Endodermal cell (in vitro differentiated cells): ENCODE measurements at regions not wholly inside any gene's neighbourhood (a gene's known extent, or its start where the extent isn't known, plus 50 kb on each side); places are given as distances from the start of the nearest gene placed in this dataset.

Source experiments
- DNase-seq: peaks from one replicate; pipeline ENCODE4 v3.0.0-alpha.2; 2017
- H3K27ac ChIP-seq: 2 replicates; pipeline ENCODE4 v1.5.1; 2013; ENCODE audit warnings: mild to moderate bottlenecking, low read depth, low read length, moderate library complexity
- H3K27me3 ChIP-seq: 2 replicates; pipeline ENCODE4 v1.6.1; 2013; ENCODE audit warnings: mild to moderate bottlenecking, low read length, moderate library complexity; ENCODE audit not compliant: insufficient read depth, control insufficient read depth, poor library complexity, severe bottlenecking
- H3K36me3 ChIP-seq: 2 replicates; pipeline ENCODE4 v1.7.0; 2013; ENCODE audit warnings: mild to moderate bottlenecking, low read length, moderate library complexity; ENCODE audit not compliant: control insufficient read depth, insufficient read depth
- H3K4me1 ChIP-seq: one replicate; pipeline ENCODE4 v1.7.0; 2013; ENCODE audit warnings: low read length; ENCODE audit not compliant: control insufficient read depth, insufficient read depth
- H3K4me3 ChIP-seq: 2 replicates; pipeline ENCODE4 v1.5.1; 2013; ENCODE audit warnings: mild to moderate bottlenecking, low read length, moderate library complexity
- H3K9ac ChIP-seq: 2 replicates; pipeline ENCODE4 v1.6.1; 2013; ENCODE audit warnings: mild to moderate bottlenecking, low read length, moderate library complexity; ENCODE audit not compliant: poor library complexity, severe bottlenecking; ENCODE audit errors: extremely low read depth
- H3K9me3 ChIP-seq: 2 replicates; pipeline ENCODE4 v1.6.1; 2013; ENCODE audit warnings: mild to moderate bottlenecking, low read length, moderate library complexity; ENCODE audit not compliant: control insufficient read depth
- H3K27ac Mint-ChIP-seq: 2 replicates; pipeline ENCODE4 v1.8.0; 2020; ENCODE audit warnings: mixed read lengths
- H3K27me3 Mint-ChIP-seq: 2 replicates; pipeline ENCODE4 v1.8.0; 2021; ENCODE audit warnings: mild to moderate bottlenecking, mixed read lengths; ENCODE audit not compliant: insufficient read depth
- H3K36me3 Mint-ChIP-seq: 2 replicates; pipeline ENCODE4 v1.8.0; 2020; ENCODE audit warnings: low read depth, mixed read lengths
- H3K4me1 Mint-ChIP-seq: 2 replicates; pipeline ENCODE4 v1.8.0; 2020; ENCODE audit warnings: mixed read lengths
- H3K4me3 Mint-ChIP-seq: 2 replicates; pipeline ENCODE4 v1.8.0; 2020; ENCODE audit warnings: mild to moderate bottlenecking, moderate library complexity, mixed read lengths
- H3K9me3 Mint-ChIP-seq: 2 replicates; pipeline ENCODE4 v1.8.0; 2020; ENCODE audit warnings: mild to moderate bottlenecking, mixed read lengths
- WGBS, 2 experiments: methylation state at CpG; one replicate each; pipeline versions ENCODE4 v1.1.5 to v1.1.7; 2013; ENCODE audit warnings: missing lambda C conversion rate in 2 of 2, mixed read lengths in 1 of 2; ENCODE audit not compliant: insufficient coverage in 1 of 2, insufficient read length in 1 of 2; 5-methylcytosine and 5-hydroxymethylcytosine counted together
- TF ChIP-seq, protein P1 (sequence below): fragments of 200-600 bp; sonication (generic); conservative IDR thresholded peaks from 2 replicates; pipeline ENCODE4 v1.5.0; 2021; ENCODE audit warnings: antibody characterized with exemption, mild to moderate bottlenecking

DNA sequence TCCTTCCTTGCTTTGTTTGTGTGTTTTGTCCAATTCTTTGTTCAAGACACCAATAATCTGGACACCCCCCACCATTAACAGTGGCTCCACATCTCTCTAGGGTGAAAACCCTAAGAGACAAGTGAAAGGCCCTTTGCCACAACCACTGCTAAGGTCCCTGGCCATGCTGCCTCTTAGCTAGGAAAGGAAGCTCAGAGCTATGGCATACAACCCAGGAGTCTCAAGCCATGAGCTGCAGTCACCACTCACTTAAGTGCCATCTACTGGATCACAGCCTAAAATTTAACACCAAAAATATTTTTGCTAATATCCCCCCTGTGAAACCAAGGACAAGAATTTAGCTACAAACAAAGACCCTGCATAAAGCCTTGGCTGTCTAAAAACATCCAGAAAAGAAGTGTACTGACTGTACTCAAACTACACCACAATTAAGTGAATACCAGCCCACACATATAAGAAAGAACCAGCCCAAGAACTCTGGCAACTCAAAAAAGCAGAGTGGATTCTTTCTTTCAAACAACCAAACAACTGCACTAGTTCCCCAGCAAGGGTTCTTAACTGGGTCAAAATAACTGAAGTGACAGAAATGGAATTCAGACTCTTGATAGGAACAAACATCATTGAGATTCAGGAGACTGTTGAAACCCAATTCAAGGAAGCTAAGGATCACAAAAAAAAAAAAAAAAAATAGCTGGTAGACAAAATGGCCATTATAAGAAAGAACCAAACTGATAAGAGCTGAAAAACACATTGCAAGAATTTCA is 130.1 kb upstream of the GALNT5 start:
- H3K9ac ChIP-seq = no peak overlapping the region
- no peak overlapping the region for H3K27ac ChIP-seq
- H3K4me1 ChIP-seq = no peaks in the 10 kb centered on the region
- no peaks in the 10 kb centered on the region for H3K9me3 ChIP-seq
- H3K9me3 Mint-ChIP-seq = no peaks in the 10 kb centered on the region
- no peaks in the 10 kb centered on the region for H3K36me3 ChIP-seq
- DNase-seq = no peak
- TF ChIP-seq, protein P1, sequence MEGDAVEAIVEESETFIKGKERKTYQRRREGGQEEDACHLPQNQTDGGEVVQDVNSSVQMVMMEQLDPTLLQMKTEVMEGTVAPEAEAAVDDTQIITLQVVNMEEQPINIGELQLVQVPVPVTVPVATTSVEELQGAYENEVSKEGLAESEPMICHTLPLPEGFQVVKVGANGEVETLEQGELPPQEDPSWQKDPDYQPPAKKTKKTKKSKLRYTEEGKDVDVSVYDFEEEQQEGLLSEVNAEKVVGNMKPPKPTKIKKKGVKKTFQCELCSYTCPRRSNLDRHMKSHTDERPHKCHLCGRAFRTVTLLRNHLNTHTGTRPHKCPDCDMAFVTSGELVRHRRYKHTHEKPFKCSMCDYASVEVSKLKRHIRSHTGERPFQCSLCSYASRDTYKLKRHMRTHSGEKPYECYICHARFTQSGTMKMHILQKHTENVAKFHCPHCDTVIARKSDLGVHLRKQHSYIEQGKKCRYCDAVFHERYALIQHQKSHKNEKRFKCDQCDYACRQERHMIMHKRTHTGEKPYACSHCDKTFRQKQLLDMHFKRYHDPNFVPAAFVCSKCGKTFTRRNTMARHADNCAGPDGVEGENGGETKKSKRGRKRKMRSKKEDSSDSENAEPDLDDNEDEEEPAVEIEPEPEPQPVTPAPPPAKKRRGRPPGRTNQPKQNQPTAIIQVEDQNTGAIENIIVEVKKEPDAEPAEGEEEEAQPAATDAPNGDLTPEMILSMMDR = no peak
- no peaks in the 10 kb centered on the region for H3K4me1 Mint-ChIP-seq
- H3K27ac Mint-ChIP-seq = no peak overlapping the region
- H3K27me3 ChIP-seq = no peaks in the 10 kb centered on the region
- H3K4me3 ChIP-seq = no peak overlapping the region
- H3K27me3 Mint-ChIP-seq = no peaks in the 10 kb centered on the region
- H3K4me3 Mint-ChIP-seq = no peak overlapping the region
- H3K36me3 Mint-ChIP-seq = no peaks in the 10 kb centered on the region

DNA sequence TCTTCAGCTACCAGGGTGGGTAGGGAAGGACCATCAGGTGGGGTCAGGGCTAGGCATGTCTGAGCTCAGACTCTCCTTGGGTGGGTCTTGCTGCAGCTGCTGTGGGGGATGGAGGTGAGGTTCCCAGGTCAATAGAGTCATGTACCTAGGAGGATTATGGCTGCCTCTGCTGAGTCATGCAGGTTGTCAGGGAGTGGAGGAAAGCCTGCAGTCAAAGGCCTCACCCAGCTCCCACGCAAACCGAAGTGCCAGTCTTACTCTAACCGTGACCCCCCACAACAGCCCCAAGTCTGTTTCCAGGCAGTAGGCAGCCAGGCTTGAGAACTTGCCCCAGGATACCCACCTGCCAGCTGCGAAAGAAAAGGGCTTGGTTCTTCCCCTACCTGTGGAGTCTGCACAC is 113.6 kb upstream of the GALNT5 start:
- Histone ChIP-seq H3K9ac (no peak overlapping the region), H3K4me1 (no peaks in the 10 kb centered on the region), H3K36me3 (no peaks in the 10 kb centered on the region), H3K27me3 (no peaks in the 10 kb centered on the region), H3K9me3 (no peaks in the 10 kb centered on the region), H3K4me3 (no peak overlapping the region), H3K27ac (no peak overlapping the region)
- peaks cover 8% of the 10 kb centered on the region for H3K4me1 Mint-ChIP-seq
- no peak for DNase-seq
- TF ChIP-seq, protein P1 = no peak
- no peaks in the 10 kb centered on the region for H3K36me3 Mint-ChIP-seq
- 89 to 100% methylated on average over 1 to 4 of the region's 4 CpGs for WGBS, 2 experiments
- no peaks in the 10 kb centered on the region for H3K9me3 Mint-ChIP-seq
- no peak overlapping the region for H3K27ac Mint-ChIP-seq
- H3K4me3 Mint-ChIP-seq = no peak overlapping the region
- H3K27me3 Mint-ChIP-seq = no peaks in the 10 kb centered on the region

DNA sequence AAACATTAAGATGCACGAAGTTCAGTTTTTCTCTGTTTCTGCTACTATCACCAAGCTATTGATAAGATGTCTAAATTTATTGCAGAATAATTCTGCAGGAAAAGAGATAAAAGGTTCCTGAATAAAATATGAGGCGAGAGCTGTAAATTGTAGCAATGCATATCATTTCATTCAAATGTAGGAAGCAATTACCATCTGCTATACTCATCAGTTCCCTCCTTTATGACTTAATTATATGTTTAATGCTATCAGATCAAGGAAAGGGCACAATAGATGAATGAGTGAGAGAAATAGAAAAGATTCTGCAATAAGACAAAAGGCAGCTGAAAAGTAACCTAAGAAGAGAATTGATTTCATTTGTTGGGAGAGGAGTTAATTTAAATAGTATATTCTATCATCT is 108.2 kb upstream of the GALNT5 start:
- peaks cover 10% of the 10 kb centered on the region for H3K4me1 Mint-ChIP-seq
- Histone ChIP-seq H3K9me3 (no peaks in the 10 kb centered on the region), H3K27me3 (no peaks in the 10 kb centered on the region), H3K4me1 (peaks cover 5% of the 10 kb centered on the region), H3K4me3 (no peak overlapping the region), H3K36me3 (no peaks in the 10 kb centered on the region), H3K9ac (no peak overlapping the region), H3K27ac (no peak overlapping the region)
- H3K27ac Mint-ChIP-seq = no peak overlapping the region
- no peak for DNase-seq
- TF ChIP-seq, protein P1 = no peak
- no peaks in the 10 kb centered on the region for H3K36me3 Mint-ChIP-seq
- no peaks in the 10 kb centered on the region for H3K9me3 Mint-ChIP-seq
- no peaks in the 10 kb centered on the region for H3K27me3 Mint-ChIP-seq
- 100% methylated on average over 1 of the region's 2 CpGs; no CpG with 5 or more reads in 1 of the 2 experiments for WGBS, 2 experiments
- H3K4me3 Mint-ChIP-seq = no peak overlapping the region
